Ovary (tissue), 3 donors: ENCODE measurements at regions not wholly inside any gene's neighbourhood (a gene's known extent, or its start where the extent isn't known, plus 50 kb on each side); places are given as distances from the start of the nearest gene placed in this dataset.

Experiments used
- EP300 ChIP-seq: sonication (generic); formaldehyde crosslinking; IDR thresholded peaks from one replicate; pipeline ENCODE4 v1.6.1; 2017; ENCODE audit warnings: antibody characterized with exemption
- POLR2A ChIP-seq: fragments of 450-650 bp; IDR thresholded peaks from one replicate; pipeline ENCODE4 v1.6.1; 2017; ENCODE audit warnings: antibody characterized with exemption, mild to moderate bottlenecking, moderate library complexity
- TF ChIP-seq, protein P1 (sequence below), 3 donors: fragments of 450-650 bp in 2 of 3; fragments of 200-600 bp in 1 of 3; IDR thresholded peaks; one replicate each; pipeline versions ENCODE4 v1.5.1 to v1.8.0; 2016 to 2022; ENCODE audit warnings: antibody characterized with exemption in 3 of 3, mild to moderate bottlenecking in 1 of 3
- donor health status: DM: no; HTN: no; CAD: no.

DNA sequence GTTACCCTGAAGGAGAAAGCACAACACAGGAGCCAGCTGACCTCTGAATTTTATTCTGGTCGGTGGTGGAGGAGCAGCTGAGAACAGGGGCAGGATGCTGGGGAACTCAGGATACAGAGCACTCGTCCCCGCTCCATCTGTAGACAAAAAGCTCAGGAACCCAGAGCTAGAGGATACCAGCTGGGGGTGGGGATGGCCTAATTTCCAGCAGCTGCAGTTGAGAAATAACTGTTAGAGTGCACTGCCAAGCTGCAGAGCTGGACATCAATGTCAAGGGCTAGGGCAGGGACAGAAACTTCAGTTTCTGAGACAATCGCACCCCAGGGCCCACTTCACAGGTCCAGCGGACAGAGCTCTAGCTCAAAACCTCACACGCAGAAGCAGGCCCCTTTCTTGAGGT is 122.1 kb upstream of the GUCY1A1 start:
- TF ChIP-seq, protein P1, sequence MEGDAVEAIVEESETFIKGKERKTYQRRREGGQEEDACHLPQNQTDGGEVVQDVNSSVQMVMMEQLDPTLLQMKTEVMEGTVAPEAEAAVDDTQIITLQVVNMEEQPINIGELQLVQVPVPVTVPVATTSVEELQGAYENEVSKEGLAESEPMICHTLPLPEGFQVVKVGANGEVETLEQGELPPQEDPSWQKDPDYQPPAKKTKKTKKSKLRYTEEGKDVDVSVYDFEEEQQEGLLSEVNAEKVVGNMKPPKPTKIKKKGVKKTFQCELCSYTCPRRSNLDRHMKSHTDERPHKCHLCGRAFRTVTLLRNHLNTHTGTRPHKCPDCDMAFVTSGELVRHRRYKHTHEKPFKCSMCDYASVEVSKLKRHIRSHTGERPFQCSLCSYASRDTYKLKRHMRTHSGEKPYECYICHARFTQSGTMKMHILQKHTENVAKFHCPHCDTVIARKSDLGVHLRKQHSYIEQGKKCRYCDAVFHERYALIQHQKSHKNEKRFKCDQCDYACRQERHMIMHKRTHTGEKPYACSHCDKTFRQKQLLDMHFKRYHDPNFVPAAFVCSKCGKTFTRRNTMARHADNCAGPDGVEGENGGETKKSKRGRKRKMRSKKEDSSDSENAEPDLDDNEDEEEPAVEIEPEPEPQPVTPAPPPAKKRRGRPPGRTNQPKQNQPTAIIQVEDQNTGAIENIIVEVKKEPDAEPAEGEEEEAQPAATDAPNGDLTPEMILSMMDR (IDR thresholded peaks at IDR 0.05), result no peak
- TF ChIP-seq EP300, result no peak
- TF ChIP-seq POLR2A, result no peak
